ENCODE measurements at regions not wholly inside any gene's neighbourhood (a gene's known extent, or its start where the extent isn't known, plus 50 kb on each side); places are given as distances from the start of the nearest gene placed in this dataset.

GRCh38 chr14:85129921-85130320, 400.0 kb upstream of the FLRT2 start:
- no peak overlapping the region for H3K4me3 ChIP-seq (ENCODE audit: low read depth, poor library complexity, severe bottlenecking)
- DNase-seq (ENCODE audit: low spot score in 2 of 2) = no peak
- intact Hi-C loops (cut with DNase I; ENCODE audit: low total_unique reads) = no loop called here
- TF ChIP-seq, protein P1, sequence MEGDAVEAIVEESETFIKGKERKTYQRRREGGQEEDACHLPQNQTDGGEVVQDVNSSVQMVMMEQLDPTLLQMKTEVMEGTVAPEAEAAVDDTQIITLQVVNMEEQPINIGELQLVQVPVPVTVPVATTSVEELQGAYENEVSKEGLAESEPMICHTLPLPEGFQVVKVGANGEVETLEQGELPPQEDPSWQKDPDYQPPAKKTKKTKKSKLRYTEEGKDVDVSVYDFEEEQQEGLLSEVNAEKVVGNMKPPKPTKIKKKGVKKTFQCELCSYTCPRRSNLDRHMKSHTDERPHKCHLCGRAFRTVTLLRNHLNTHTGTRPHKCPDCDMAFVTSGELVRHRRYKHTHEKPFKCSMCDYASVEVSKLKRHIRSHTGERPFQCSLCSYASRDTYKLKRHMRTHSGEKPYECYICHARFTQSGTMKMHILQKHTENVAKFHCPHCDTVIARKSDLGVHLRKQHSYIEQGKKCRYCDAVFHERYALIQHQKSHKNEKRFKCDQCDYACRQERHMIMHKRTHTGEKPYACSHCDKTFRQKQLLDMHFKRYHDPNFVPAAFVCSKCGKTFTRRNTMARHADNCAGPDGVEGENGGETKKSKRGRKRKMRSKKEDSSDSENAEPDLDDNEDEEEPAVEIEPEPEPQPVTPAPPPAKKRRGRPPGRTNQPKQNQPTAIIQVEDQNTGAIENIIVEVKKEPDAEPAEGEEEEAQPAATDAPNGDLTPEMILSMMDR (IDR thresholded peaks at IDR 0.05) = no peak
- no peak for TF ChIP-seq POLR2A (IDR thresholded peaks at IDR 0.05)
- 55 to 68% methylated on average over 2 of the region's 2 CpGs for WGBS, 2 donors

DNA sequence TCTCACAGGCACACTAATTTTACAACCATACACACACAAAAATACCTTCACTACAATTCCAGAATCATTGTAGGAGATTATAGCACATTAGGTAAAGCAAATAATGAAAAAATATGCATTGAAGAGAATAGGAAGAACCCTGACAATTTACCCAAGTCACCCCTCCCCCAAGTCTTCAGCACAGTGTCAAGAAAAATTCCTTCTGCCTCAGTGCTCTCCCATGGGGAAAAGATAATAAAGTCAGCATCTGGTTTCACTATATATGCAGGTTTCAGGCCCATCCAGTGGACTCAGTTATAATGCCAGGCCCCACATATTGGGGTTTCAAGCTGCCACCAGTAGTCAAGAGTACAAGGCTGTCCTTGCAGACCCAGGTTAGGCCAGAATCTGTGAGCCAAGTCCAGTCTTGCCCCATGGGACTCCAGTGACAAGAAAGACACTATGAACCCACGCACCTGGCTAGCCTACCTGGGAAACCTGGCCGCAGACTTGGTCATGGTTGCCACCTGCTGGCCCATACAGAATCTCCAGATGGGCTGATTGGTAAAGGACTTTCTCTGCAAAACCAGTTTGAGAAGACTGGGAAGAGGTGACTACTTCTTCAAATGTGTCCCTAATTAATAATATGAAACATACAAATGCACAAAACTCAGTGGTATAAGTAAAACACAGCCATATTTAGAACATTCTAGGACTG, 398.6 kb upstream of the FLRT2 start:
- 82 to 96% methylated on average over 2 of the region's 2 CpGs for WGBS, 2 donors
- no peak for DNase-seq (ENCODE audit: low spot score in 2 of 2)
- intact Hi-C loops (cut with DNase I; ENCODE audit: low total_unique reads) = no loop called here
- H3K4me3 ChIP-seq (ENCODE audit: low read depth, poor library complexity, severe bottlenecking) = no peak overlapping the region
- TF ChIP-seq, protein P1 (IDR thresholded peaks at IDR 0.05) = no peak
- TF ChIP-seq POLR2A (IDR thresholded peaks at IDR 0.05) = no peak

DNA sequence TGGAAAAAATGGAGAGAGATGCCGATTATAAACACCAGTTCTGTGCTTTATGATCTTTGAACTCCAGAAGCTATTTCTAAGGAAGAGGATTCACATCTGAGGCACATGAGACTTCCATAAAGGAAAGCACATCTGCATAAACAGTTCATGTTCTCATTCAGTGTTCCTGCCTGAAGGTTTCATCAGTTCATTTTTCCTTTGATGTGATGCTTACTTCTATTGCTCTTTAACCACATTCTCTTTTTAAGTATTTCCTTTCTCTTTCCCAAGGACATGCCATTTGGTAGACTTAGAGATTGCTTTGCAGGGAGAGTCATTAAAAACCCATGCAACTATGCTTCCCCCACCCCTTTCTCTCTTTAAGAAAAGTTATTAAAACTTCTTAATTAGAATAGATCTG, 387.0 kb upstream of the FLRT2 start:
- intact Hi-C loops (cut with DNase I; ENCODE audit: low total_unique reads) = no loop called here
- 27 to 36% methylated on average over 1 of the region's 1 CpG for WGBS, 2 donors
- H3K4me3 ChIP-seq (ENCODE audit: low read depth, poor library complexity, severe bottlenecking) = no peak overlapping the region
- no peak for DNase-seq (ENCODE audit: low spot score in 2 of 2)
- TF ChIP-seq, protein P1 (IDR thresholded peaks at IDR 0.05) = no peak
- TF ChIP-seq POLR2A (IDR thresholded peaks at IDR 0.05) = no peak

DNA sequence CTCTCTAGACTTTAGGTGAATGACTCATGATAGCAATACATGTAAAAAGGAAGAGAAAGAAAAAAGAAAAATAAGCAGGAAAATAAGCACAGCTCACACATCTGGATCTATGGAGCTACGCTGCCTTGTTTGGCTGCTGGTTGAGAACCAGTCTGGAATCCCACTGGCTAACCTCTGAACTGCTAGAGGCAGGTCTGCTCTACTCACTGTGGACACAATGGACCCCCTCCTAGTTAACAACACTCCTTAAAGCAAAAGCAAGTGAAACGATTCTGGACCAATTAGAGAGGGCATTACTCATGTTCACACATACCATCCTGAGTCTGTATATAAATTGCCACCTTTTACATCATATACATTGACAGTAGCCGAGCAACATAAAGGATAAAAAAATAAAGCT, 383.2 kb upstream of the FLRT2 start:
- TF ChIP-seq, protein P1 (IDR thresholded peaks at IDR 0.05) = no peak
- TF ChIP-seq POLR2A (IDR thresholded peaks at IDR 0.05) = no peak
- WGBS, 2 donors = 79 to 86% methylated on average over 3 of the region's 3 CpGs
- H3K4me3 ChIP-seq (ENCODE audit: low read depth, poor library complexity, severe bottlenecking) = no peak overlapping the region
- no peak for DNase-seq (ENCODE audit: low spot score in 2 of 2)
- intact Hi-C loops (cut with DNase I; ENCODE audit: low total_unique reads) = loop anchor here (5.0 kb wide), 1 partner anchor 1766 kb away; no protein-coding TSS in a partner anchor

DNA sequence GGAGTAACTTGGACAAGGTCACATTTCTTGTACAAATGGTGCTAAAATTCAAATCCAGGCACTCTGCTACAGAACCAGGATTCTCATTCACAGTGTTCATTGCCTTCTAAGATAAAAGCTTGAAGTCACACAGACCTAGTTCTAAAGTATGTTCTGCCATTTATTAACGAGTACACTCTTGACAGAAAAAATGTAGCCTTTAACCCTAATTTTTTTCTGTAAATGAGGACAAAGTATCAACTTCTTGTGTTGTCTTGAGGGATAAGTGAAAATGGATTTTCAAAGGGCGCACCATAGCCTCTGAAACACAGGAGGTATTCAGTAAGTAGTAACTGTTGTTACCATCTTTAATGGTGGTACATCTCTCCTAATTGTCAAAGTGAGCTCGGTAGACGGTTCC, 379.8 kb upstream of the FLRT2 start:
- TF ChIP-seq, protein P1 (IDR thresholded peaks at IDR 0.05) = no peak
- no peak for TF ChIP-seq POLR2A (IDR thresholded peaks at IDR 0.05)
- intact Hi-C loops (cut with DNase I; ENCODE audit: low total_unique reads) = no loop called here
- no peak for DNase-seq (ENCODE audit: low spot score in 2 of 2)
- H3K4me3 ChIP-seq (ENCODE audit: low read depth, poor library complexity, severe bottlenecking) = no peak overlapping the region
- WGBS, 2 donors = 52 to 62% methylated on average over 4 of the region's 4 CpGs

DNA sequence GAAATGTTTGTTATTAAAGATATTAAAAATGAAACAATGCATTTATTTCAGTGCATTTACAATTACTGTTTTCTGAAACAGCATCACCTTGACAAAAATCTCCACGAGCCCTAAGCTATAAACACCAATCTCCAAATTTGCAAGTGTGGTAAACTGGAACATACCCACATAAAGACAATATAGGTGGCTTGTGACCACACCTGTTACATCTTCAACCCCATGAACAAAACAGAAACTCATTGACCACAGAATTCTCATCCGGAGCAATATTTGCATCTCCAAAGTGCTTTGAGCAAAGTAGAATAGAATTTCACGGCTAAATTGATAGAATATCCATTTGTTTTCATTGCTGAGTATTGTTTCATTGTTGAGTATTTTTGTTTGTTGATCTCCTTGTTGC, 375.2 kb upstream of the FLRT2 start:
- no peak overlapping the region for H3K4me3 ChIP-seq (ENCODE audit: low read depth, poor library complexity, severe bottlenecking)
- 75 to 90% methylated on average over 3 of the region's 3 CpGs for WGBS, 2 donors
- DNase-seq (ENCODE audit: low spot score in 2 of 2) = no peak
- no peak for TF ChIP-seq POLR2A (IDR thresholded peaks at IDR 0.05)
- TF ChIP-seq, protein P1 (IDR thresholded peaks at IDR 0.05) = no peak
- intact Hi-C loops (cut with DNase I; ENCODE audit: low total_unique reads) = no loop called here
